ENCODE measurements at regions not wholly inside any gene's neighbourhood (a gene's known extent, or its start where the extent isn't known, plus 50 kb on each side); places are given as distances from the start of the nearest gene placed in this dataset.
"Not testable (repeated sequence)": the region's sequence is repeated elsewhere in the genome, so short reads cannot be mapped to it uniquely, and the experiment has no call there.

DNA sequence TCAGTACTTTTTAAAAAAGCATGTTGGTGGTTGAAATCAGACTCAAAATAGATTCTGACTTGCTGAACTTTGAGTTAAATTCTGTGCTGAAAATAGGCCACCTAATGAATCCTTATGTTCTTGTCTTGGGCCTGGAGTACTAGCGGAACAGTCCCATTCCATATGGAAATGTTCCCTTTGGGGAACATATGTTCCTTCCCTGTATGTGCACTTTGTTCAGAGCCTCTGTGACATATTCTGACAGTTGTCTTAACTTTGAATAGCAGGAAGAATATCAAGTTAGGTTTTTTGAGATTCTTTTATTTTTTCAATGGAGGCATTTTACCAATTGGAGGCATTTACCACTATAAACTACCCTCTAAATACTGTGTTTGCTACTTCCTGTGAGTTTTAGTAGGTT lies 1667.8 kb downstream of the PLA2G4A start:
- no peak for DNase-seq

DNA sequence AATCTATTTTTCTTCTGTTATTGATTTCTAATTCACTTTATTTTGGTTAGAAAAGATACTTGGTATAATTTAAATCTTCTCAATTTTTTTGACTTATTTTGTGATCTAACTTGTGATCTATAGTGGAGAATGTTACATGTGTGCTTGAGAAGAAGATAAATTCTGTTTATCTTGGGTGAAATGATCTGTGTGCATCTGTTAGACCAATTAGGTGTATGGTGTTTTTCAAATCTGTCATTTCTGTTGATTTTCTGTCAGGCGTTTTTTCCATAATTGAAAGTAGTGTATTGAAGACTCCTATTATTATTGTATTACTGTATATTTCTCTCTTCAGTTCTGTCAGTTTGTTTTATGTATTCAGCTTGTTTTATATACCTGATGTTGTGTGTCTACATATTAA lies 1668.3 kb downstream of the PLA2G4A start:
- DNase-seq = no peak

- peak; percentile 22 for DNase-seq
These were observed 1670.9 kb downstream of the PLA2G4A start for GRCh38 chr1:188499690-188500089.

DNA sequence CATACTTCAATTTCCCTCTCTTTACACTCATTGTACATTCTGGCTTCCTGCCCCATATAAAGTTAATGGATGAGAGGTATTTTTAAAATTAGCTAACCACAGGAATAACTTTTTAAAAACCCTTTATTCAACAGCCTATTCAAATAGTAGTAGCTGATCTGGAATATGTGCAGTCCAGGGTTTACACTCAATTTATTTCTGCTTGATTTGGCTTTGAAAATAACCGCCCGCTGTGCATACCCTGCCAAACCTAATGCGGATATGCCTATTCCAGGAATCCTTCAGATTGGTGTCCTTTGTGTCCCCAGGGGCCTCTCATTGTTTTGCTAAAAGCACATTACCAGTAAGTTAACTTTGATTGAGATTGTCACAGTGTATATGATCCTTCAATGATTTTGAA lies 1686.2 kb downstream of the PLA2G4A start:
- DNase-seq = no peak

GRCh38 chr1:188517139-188517538 lies 1688.4 kb downstream of the PLA2G4A start:
- DNase-seq = peak; percentile 22

DNA sequence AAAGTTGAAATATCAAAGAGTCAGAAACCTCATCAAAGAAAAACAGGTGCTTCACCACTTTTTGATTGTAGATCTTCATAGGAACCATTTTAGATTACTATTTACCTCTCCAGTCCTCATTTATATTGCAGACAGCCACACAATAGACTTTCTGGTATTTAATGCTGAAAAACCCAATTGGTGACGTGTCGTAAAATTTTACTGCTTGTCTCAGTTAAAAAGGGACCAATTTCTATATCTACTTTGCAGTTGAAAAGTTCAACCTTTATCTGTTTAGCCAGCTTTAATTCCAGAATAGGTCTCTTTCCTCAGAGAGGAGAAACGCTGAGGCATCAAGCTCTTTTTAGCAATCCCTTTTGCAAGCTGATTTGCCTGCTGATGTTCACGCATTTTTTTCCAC lies 1722.4 kb downstream of the PLA2G4A start:
- no peak for DNase-seq

DNA sequence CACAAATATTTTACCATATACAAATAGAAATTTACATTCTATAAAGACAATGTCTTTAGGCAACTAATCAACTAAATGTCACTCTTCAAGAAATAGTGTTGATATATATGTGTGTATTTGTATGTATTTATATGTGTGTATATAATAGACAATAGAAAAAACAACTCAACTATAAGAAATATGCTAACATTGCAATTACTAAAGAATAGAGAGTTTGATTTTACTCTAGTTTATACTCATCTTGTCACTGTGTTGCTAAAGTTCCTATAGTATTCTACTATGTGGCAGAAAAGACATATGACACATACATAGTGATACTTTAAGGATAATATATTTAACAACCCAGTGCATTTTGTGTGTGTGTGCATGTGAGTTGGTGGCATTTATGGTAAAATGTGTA lies 1728.3 kb downstream of the PLA2G4A start:
- DNase-seq = no peak

GRCh38 chr1:188582911-188583532 lies 1754.3 kb downstream of the PLA2G4A start:
- no peak for DNase-seq

- peak; percentile 2 for DNase-seq
These were observed 1755.4 kb downstream of the PLA2G4A start for GRCh38 chr1:188584119-188584518.

DNA sequence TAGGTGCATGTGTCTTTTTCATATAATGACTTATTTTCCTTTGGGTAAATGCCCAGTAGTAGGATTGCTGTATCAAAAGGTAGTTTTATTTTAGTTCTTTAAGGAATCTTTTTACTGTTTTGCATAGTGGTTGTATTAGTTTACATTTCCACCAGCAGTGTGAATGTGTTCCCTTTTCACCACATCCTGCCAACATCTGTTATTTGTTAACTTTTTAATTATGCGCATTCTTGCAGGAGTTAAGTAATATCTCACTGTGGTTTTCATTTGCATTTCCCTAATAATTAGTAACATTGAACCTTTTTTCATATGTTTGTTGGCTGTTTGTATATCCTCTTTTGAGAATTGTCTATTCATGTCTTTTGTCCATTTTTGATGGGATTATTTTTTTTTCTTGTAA lies 1761.9 kb downstream of the PLA2G4A start:
- DNase-seq = peak; percentile 2

GRCh38 chr1:188594542-188595235 lies 1765.9 kb downstream of the PLA2G4A start:
- peak; percentile 2 for DNase-seq

DNA sequence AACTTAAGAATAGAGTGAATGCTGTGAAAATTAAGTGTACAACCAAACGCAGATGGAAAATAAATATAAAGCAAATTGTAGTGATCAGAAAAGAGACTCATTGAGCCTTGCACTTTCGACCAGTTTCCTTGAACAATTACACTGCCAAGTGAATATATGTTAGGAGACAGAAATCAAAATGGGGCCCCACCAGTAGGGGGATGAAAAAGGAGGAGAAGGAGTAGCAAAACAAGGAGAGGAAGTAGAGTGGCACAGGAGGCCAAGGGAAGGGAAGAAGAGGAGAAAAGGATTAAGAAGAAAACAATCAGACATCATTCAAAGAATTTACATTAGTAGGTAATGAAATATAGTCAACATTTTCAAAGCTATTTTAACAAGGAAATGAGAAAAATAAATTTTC lies 1770.6 kb downstream of the PLA2G4A start:
- no peak for DNase-seq

GRCh38 chr1:188611432-188611831 lies 1782.7 kb downstream of the PLA2G4A start:
- no peak for DNase-seq

GRCh38 chr1:188615321-188615720 lies 1786.6 kb downstream of the PLA2G4A start:
- DNase-seq = peak; percentile 40

DNA sequence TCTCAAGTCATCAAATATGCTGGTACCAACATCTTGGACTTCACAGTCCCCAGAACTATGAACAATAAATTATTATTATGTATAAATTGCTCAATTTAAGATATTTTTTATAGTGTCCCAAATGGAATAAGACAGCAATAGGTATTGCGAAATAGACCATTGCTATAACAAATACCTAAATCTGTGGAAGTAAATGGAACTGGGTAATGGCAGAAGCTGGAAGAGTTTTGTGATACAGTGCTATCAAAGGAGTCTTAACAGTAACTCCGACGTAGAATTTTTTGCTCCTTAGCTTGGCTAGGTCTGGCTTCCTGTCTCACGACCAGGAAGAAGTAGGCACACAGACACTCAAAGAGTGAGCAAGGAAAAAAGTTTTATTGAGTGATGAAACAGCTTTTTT lies 1791.5 kb downstream of the PLA2G4A start:
- DNase-seq = no peak

- no peak for DNase-seq
These were observed 1812.9 kb downstream of the PLA2G4A start for GRCh38 chr1:188641566-188642211.

DNA sequence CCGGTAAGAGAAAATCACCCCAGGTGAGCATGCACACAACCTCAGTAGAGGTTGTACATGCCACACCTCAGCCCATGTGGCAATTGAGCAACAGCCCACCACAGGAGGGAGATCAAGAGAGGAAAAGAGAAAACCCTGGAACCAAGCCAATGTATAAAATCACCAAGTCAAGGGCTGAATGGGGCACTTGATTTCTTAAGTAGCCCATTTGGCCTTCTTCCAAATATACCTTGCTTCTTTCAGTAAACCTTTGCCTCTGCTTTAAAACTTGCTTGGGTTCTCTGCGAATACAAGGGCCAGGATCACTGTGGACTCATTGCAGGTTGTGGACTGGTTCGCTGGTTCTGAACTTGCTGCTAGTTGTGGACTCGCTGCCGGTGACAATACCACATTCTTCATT lies 1814.0 kb downstream of the PLA2G4A start:
- no peak for DNase-seq

- peak; percentile 97 for DNase-seq
These were observed 1823.9 kb downstream of the PLA2G4A start for GRCh38 chr1:188652678-188653077.

GRCh38 chr1:188655966-188656365 lies 1821.7 kb downstream of the BRINP3 start:
- not testable (repeated sequence) for DNase-seq

- DNase-seq = no peak
These were observed 1817.1 kb downstream of the BRINP3 start for GRCh38 chr1:188660572-188660971.

- no peak for DNase-seq
These were observed 1812.2 kb downstream of the BRINP3 start for GRCh38 chr1:188665477-188665876.

DNA sequence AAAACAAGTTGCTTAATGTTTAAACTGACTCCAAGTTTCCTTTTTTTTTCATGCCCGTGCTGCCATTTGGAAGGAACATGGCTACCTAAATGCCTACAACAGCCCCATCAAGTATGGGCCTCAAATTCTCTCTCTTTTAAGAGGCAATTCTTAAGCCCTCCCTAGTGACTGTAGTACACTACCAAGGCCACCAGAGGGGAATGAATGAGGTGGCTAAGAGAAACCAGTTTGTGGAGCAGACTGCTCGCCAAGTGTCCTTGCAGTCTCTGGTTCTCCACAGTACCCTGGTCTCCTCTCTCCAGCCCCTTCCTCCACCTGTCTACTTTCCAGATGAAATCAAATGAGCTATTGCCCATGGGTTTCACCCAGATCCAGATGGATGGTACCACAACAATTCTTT lies 1809.6 kb downstream of the BRINP3 start:
- no peak for DNase-seq

- peak; percentile 51 for DNase-seq
These were observed 1807.8 kb downstream of the BRINP3 start for GRCh38 chr1:188669728-188670382.

DNA sequence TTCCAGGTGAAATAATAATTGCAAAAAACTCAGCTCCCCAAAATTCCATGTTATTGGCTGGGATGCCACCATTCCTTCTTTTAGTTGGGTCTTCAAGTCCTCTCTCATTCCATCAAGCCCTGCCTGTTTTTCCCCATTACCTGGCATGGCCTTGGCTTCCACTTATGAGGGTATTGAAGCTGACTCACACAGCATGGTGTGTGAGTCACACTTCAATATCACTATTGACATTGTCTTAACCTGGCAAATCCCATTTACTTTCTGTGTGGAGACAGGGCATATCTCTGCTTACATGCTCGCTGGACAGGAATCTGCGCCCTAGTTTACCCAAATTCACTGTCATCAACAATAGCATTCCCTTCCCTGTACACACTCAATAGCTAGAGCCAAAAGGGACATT lies 1806.8 kb downstream of the BRINP3 start:
- peak; percentile 4 for DNase-seq
